ENCODE measurements at regions not wholly inside any gene's neighbourhood (a gene's known extent, or its start where the extent isn't known, plus 50 kb on each side); places are given as distances from the start of the nearest gene placed in this dataset.

DNA sequence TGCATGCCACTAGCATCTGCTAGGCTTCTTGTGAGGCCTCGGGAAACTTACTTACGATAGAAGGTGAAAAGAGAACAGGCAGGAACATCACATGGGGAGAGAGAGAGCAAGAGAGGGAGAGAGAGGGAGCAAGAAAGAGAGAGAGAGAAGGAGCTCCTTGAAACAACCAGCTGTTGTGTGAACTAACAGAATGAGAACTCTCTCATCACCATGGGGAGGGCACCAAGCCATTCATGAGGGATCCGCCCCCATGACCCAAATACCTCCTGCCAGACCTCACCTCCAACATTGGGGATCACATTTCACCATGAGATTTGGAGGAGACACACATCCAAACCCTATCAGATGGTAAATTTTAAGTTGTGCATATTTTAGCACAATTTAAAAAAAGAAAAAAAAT, 1217.2 kb downstream of the TYW1 start:
- no peak for DNase-seq
- Mint-ChIP-seq H3K4me3 (ENCODE audit: unreplicated experiment) (no peak overlapping the region), H3K9me3 (ENCODE audit: unreplicated experiment) (peaks cover 4% of the 10 kb centered on the region), H3K4me1 (ENCODE audit: low read depth, unreplicated experiment) (no peaks in the 10 kb centered on the region), H3K36me3 (ENCODE audit: unreplicated experiment) (no peaks in the 10 kb centered on the region), H3K27ac (ENCODE audit: unreplicated experiment) (no peak overlapping the region), H3K27me3 (ENCODE audit: unreplicated experiment) (peaks cover 4% of the 10 kb centered on the region)
- TF ChIP-seq, protein P1, sequence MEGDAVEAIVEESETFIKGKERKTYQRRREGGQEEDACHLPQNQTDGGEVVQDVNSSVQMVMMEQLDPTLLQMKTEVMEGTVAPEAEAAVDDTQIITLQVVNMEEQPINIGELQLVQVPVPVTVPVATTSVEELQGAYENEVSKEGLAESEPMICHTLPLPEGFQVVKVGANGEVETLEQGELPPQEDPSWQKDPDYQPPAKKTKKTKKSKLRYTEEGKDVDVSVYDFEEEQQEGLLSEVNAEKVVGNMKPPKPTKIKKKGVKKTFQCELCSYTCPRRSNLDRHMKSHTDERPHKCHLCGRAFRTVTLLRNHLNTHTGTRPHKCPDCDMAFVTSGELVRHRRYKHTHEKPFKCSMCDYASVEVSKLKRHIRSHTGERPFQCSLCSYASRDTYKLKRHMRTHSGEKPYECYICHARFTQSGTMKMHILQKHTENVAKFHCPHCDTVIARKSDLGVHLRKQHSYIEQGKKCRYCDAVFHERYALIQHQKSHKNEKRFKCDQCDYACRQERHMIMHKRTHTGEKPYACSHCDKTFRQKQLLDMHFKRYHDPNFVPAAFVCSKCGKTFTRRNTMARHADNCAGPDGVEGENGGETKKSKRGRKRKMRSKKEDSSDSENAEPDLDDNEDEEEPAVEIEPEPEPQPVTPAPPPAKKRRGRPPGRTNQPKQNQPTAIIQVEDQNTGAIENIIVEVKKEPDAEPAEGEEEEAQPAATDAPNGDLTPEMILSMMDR (IDR thresholded peaks at IDR 0.05; ENCODE audit: partially characterized antibody, unreplicated experiment), result no peak

DNA sequence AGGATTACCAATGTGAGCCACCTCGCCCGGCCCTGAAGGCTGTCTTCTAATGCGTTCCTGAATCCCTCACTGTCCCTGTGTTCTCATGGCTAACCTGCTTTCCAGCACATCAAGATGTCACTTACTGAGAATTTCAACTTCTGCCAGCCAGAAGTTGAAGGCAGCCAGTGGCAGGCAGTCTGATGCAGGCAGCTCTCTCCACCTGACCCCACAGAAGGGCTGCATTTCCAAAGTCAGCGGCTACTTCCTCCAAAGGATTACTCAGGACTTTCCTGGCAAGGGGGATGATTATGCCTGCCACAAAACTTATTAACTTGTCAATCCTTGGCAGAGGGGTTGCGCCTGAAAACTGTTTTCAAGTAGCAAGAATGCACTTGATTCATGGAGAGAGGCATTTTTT, 1219.4 kb downstream of the TYW1 start:
- DNase-seq, result no peak
- Mint-ChIP-seq H3K4me3 (ENCODE audit: unreplicated experiment) (no peak overlapping the region), H3K9me3 (ENCODE audit: unreplicated experiment) (peaks cover 2% of the 10 kb centered on the region), H3K27me3 (ENCODE audit: unreplicated experiment) (peaks cover 2% of the 10 kb centered on the region), H3K27ac (ENCODE audit: unreplicated experiment) (no peak overlapping the region), H3K4me1 (ENCODE audit: low read depth, unreplicated experiment) (no peaks in the 10 kb centered on the region), H3K36me3 (ENCODE audit: unreplicated experiment) (no peaks in the 10 kb centered on the region)
- TF ChIP-seq, protein P1 (IDR thresholded peaks at IDR 0.05; ENCODE audit: partially characterized antibody, unreplicated experiment), result no peak

GRCh38 chr7:68217426-68217825, 1220.8 kb downstream of the TYW1 start:
- Mint-ChIP-seq H3K9me3 (ENCODE audit: unreplicated experiment) (peaks cover 2% of the 10 kb centered on the region), H3K4me3 (ENCODE audit: unreplicated experiment) (no peak overlapping the region), H3K4me1 (ENCODE audit: low read depth, unreplicated experiment) (no peaks in the 10 kb centered on the region), H3K27ac (ENCODE audit: unreplicated experiment) (no peak overlapping the region), H3K27me3 (ENCODE audit: unreplicated experiment) (peaks cover 2% of the 10 kb centered on the region), H3K36me3 (ENCODE audit: unreplicated experiment) (no peaks in the 10 kb centered on the region)
- DNase-seq, result no peak
- TF ChIP-seq, protein P1 (IDR thresholded peaks at IDR 0.05; ENCODE audit: partially characterized antibody, unreplicated experiment), result no peak

GRCh38 chr7:68218461-68218860, 1221.8 kb downstream of the TYW1 start:
- Mint-ChIP-seq H3K4me3 (ENCODE audit: unreplicated experiment) (no peak overlapping the region), H3K4me1 (ENCODE audit: low read depth, unreplicated experiment) (no peaks in the 10 kb centered on the region), H3K9me3 (ENCODE audit: unreplicated experiment) (peaks cover 2% of the 10 kb centered on the region), H3K27ac (ENCODE audit: unreplicated experiment) (no peak overlapping the region), H3K36me3 (ENCODE audit: unreplicated experiment) (no peaks in the 10 kb centered on the region), H3K27me3 (ENCODE audit: unreplicated experiment) (peaks cover 2% of the 10 kb centered on the region)
- no peak for DNase-seq
- TF ChIP-seq, protein P1 (IDR thresholded peaks at IDR 0.05; ENCODE audit: partially characterized antibody, unreplicated experiment), result no peak

- peaks cover 4% of the 10 kb centered on the region for H3K4me1 Mint-ChIP-seq (ENCODE audit: low read depth, unreplicated experiment)
- no peak overlapping the region for H3K27ac Mint-ChIP-seq (ENCODE audit: unreplicated experiment)
- TF ChIP-seq, protein P1 (IDR thresholded peaks at IDR 0.05; ENCODE audit: partially characterized antibody, unreplicated experiment), result no peak
- no peak for DNase-seq
- H3K9me3 Mint-ChIP-seq (ENCODE audit: unreplicated experiment), result peaks cover 2% of the 10 kb centered on the region
- no peak overlapping the region for H3K4me3 Mint-ChIP-seq (ENCODE audit: unreplicated experiment)
- H3K27me3 Mint-ChIP-seq (ENCODE audit: unreplicated experiment), result no peaks in the 10 kb centered on the region
- no peaks in the 10 kb centered on the region for H3K36me3 Mint-ChIP-seq (ENCODE audit: unreplicated experiment)
Observed at GRCh38 chr7:68222311-68222710, 1225.7 kb downstream of the TYW1 start.
